GM23338 (cell line): ENCODE measurements at regions not wholly inside any gene's neighbourhood (a gene's known extent, or its start where the extent isn't known, plus 50 kb on each side); places are given as distances from the start of the nearest gene placed in this dataset.

Experiments
- ATAC-seq: fragments of 200-7000 bp; cut with Tn5 transposase; 3 replicates; pipeline ENCODE4 v1.9.1; 2020
- DNase-seq: peaks from one replicate; pipeline ENCODE4 v3.0.0-alpha.2; 2015; ENCODE audit warnings: low spot score
- H2AFZ ChIP-seq: fragments of 200-600 bp; sonication (generic); 2 replicates; pipeline ENCODE4 v1.8.0; 2016; ENCODE audit warnings: antibody characterized with exemption, mild to moderate bottlenecking, moderate library complexity
- H3F3A ChIP-seq: fragments of 200-600 bp; sonication (generic); replicated peaks from 2 replicates; pipeline ENCODE4 v1.8.0; 2017; ENCODE audit warnings: antibody characterized with exemption, mixed run types, low read depth
- H3K27ac ChIP-seq: fragments of 200-600 bp; sonication (generic); 2 replicates; pipeline ENCODE4 v1.6.1; 2016; ENCODE audit warnings: low read depth
- H3K27me3 ChIP-seq: fragments of 200-600 bp; sonication (generic); 2 replicates; pipeline ENCODE4 v1.8.0; 2016; ENCODE audit warnings: mild to moderate bottlenecking, mixed run types, moderate library complexity; ENCODE audit not compliant: insufficient read depth
- H3K36me3 ChIP-seq: fragments of 200-600 bp; sonication (generic); 2 replicates; pipeline ENCODE4 v1.8.0; 2016; ENCODE audit warnings: mild to moderate bottlenecking; ENCODE audit not compliant: insufficient read depth
- H3K4me1 ChIP-seq: fragments of 200-600 bp; sonication (generic); 2 replicates; pipeline ENCODE4 v1.8.0; 2016; ENCODE audit warnings: mild to moderate bottlenecking, moderate library complexity; ENCODE audit not compliant: insufficient read depth
- H3K4me2 ChIP-seq: fragments of 200-600 bp; sonication (generic); 2 replicates; pipeline ENCODE4 v1.7.1; 2017; ENCODE audit warnings: mixed run types
- H3K4me3 ChIP-seq: fragments of 200-600 bp; sonication (generic); 2 replicates; pipeline ENCODE4 v1.6.1; 2016; ENCODE audit warnings: mixed run types
- H3K79me2 ChIP-seq: fragments of 200-600 bp; sonication (generic); replicated peaks from 2 replicates; pipeline ENCODE4 v1.8.0; 2017; ENCODE audit warnings: mild to moderate bottlenecking; ENCODE audit not compliant: insufficient read depth
- H3K9me2 ChIP-seq: fragments of 200-600 bp; sonication (generic); 2 replicates; pipeline ENCODE4 v1.8.0; 2017; ENCODE audit not compliant: insufficient read depth
- H4K20me1 ChIP-seq: fragments of 200-600 bp; sonication (generic); replicated peaks from 2 replicates; pipeline ENCODE4 v1.8.0; 2017; ENCODE audit warnings: mild to moderate bottlenecking; ENCODE audit not compliant: insufficient read depth
- H3K27ac Mint-ChIP-seq: 2 replicates; pipeline ENCODE4 v1.8.0; 2020; ENCODE audit warnings: inconsistent platforms, mild to moderate bottlenecking, moderate library complexity, mixed read lengths
- H3K27me3 Mint-ChIP-seq: 3 replicates; pipeline ENCODE4 v1.8.0; 2022; ENCODE audit warnings: low read depth, mild to moderate bottlenecking, moderate library complexity, mixed read lengths, inconsistent platforms; ENCODE audit not compliant: insufficient read depth, poor library complexity
- H3K36me3 Mint-ChIP-seq: 3 replicates; pipeline ENCODE4 v1.8.0; 2021; ENCODE audit warnings: low read depth, mild to moderate bottlenecking, inconsistent platforms, moderate library complexity, mixed read lengths
- H3K4me1 Mint-ChIP-seq: 3 replicates; pipeline ENCODE4 v1.8.0; 2020; ENCODE audit warnings: mild to moderate bottlenecking, inconsistent platforms, mixed read lengths
- H3K4me3 Mint-ChIP-seq: 3 replicates; pipeline ENCODE4 v1.8.0; 2021; ENCODE audit warnings: moderate library complexity, mild to moderate bottlenecking, inconsistent platforms, mixed read lengths
- H3K9me3 Mint-ChIP-seq: 3 replicates; pipeline ENCODE4 v1.8.0; 2020; ENCODE audit warnings: moderate library complexity, mild to moderate bottlenecking, inconsistent platforms, mixed read lengths
- CREB1 ChIP-seq: fragments of 250-450 bp; sonication (Bioruptor Pico); IDR thresholded peaks from 2 replicates; pipeline ENCODE4 v1.5.0; 2020; ENCODE audit warnings: low read depth, mild to moderate bottlenecking, moderate library complexity
- EZH2 ChIP-seq: fragments of 200-600 bp; sonication (generic); IDR thresholded peaks from one replicate; pipeline ENCODE4 v1.8.0; 2017; ENCODE audit warnings: antibody characterized with exemption, mild to moderate bottlenecking, low read depth; ENCODE audit not compliant: unreplicated experiment
- EZH2phosphoT487 ChIP-seq: fragments of 200-600 bp; sonication (generic); IDR thresholded peaks from one replicate; pipeline ENCODE4 v1.8.1; 2018; ENCODE audit warnings: antibody characterized with exemption; ENCODE audit not compliant: unreplicated experiment
- JUNB ChIP-seq: IDR thresholded peaks from one replicate; pipeline ENCODE4 v1.6.1; 2016; ENCODE audit warnings: antibody characterized with exemption; ENCODE audit not compliant: unreplicated experiment
- STAT1 ChIP-seq: IDR thresholded peaks from one replicate; pipeline ENCODE4 v1.6.1; 2016; ENCODE audit warnings: antibody characterized with exemption; ENCODE audit not compliant: unreplicated experiment
- ZNF114 ChIP-seq: fragments of 250-450 bp; sonication (Bioruptor Pico); IDR thresholded peaks from 2 replicates; pipeline ENCODE4 v1.5.0; 2020; ENCODE audit warnings: mild to moderate bottlenecking, moderate library complexity
- ZNF331 ChIP-seq: fragments of 250-450 bp; sonication (Bioruptor Pico); IDR thresholded peaks from 2 replicates; pipeline ENCODE4 v1.5.0; 2020; ENCODE audit warnings: low read depth, mild to moderate bottlenecking, moderate library complexity
- TF ChIP-seq, protein P1 (sequence below): fragments of 250-450 bp; sonication (Bioruptor Pico); IDR thresholded peaks from 2 replicates; pipeline ENCODE4 v1.5.0; 2020; ENCODE audit warnings: mild to moderate bottlenecking, moderate library complexity
- TF ChIP-seq, protein P2 (sequence below): IDR thresholded peaks from one replicate; pipeline ENCODE4 v1.6.1; 2018; ENCODE audit warnings: antibody characterized with exemption; ENCODE audit not compliant: unreplicated experiment
- TF ChIP-seq, protein P3 (sequence below): IDR thresholded peaks from 2 replicates; pipeline ENCODE4 v1.6.1; 2016; ENCODE audit warnings: antibody characterized with exemption
- TF ChIP-seq, protein P4 (sequence below), 2 experiments: fragments of 200-600 bp in 1 of 2; sonication (generic) in 1 of 2; conservative IDR thresholded peaks; 2 replicates each; pipeline versions ENCODE4 v1.5.1 to v1.6.1; 2016 to 2017; ENCODE audit warnings: antibody characterized with exemption in 2 of 2, low read depth in 2 of 2, mild to moderate bottlenecking in 2 of 2, moderate library complexity in 1 of 2

DNA sequence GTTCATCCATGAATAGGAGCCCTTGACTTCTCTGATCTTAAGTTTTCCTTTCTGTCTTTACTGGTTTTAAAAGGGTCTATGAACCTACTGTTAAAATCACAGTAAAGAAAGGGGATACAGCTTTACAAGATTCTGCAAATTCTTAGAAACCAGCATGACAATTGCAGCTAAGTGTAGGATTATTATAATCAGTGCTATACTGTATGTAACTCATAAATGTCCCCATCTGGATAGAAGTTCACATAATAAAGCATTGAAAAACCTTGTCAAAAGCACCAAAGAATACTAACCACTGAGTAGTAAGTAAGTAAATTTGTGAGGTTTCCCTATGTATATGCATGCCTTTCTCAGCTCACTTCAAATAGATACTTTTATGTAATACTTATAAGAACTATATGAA lies 724.6 kb downstream of the CENPC start:
- Mint-ChIP-seq H3K4me3 (no peak overlapping the region), H3K27ac (no peak overlapping the region), H3K4me1 (no peaks in the 10 kb centered on the region), H3K27me3 (no peaks in the 10 kb centered on the region), H3K36me3 (no peaks in the 10 kb centered on the region), H3K9me3 (peaks cover 4% of the 10 kb centered on the region; the same call in 1 of the 3 replicates)
- no peaks in the 10 kb centered on the region for H3K27me3 ChIP-seq
- H3K27ac ChIP-seq, result no peak overlapping the region
- H3K4me3 ChIP-seq, result no peak overlapping the region
- no peak overlapping the region for H2AFZ ChIP-seq
- H3K9me2 ChIP-seq, result no peaks in the 10 kb centered on the region
- H4K20me1 ChIP-seq, result no peaks in the 10 kb centered on the region
- DNase-seq (no peak), ATAC-seq (no peak)
- TF ChIP-seq ZNF331, result no peak
- TF ChIP-seq, protein P1, sequence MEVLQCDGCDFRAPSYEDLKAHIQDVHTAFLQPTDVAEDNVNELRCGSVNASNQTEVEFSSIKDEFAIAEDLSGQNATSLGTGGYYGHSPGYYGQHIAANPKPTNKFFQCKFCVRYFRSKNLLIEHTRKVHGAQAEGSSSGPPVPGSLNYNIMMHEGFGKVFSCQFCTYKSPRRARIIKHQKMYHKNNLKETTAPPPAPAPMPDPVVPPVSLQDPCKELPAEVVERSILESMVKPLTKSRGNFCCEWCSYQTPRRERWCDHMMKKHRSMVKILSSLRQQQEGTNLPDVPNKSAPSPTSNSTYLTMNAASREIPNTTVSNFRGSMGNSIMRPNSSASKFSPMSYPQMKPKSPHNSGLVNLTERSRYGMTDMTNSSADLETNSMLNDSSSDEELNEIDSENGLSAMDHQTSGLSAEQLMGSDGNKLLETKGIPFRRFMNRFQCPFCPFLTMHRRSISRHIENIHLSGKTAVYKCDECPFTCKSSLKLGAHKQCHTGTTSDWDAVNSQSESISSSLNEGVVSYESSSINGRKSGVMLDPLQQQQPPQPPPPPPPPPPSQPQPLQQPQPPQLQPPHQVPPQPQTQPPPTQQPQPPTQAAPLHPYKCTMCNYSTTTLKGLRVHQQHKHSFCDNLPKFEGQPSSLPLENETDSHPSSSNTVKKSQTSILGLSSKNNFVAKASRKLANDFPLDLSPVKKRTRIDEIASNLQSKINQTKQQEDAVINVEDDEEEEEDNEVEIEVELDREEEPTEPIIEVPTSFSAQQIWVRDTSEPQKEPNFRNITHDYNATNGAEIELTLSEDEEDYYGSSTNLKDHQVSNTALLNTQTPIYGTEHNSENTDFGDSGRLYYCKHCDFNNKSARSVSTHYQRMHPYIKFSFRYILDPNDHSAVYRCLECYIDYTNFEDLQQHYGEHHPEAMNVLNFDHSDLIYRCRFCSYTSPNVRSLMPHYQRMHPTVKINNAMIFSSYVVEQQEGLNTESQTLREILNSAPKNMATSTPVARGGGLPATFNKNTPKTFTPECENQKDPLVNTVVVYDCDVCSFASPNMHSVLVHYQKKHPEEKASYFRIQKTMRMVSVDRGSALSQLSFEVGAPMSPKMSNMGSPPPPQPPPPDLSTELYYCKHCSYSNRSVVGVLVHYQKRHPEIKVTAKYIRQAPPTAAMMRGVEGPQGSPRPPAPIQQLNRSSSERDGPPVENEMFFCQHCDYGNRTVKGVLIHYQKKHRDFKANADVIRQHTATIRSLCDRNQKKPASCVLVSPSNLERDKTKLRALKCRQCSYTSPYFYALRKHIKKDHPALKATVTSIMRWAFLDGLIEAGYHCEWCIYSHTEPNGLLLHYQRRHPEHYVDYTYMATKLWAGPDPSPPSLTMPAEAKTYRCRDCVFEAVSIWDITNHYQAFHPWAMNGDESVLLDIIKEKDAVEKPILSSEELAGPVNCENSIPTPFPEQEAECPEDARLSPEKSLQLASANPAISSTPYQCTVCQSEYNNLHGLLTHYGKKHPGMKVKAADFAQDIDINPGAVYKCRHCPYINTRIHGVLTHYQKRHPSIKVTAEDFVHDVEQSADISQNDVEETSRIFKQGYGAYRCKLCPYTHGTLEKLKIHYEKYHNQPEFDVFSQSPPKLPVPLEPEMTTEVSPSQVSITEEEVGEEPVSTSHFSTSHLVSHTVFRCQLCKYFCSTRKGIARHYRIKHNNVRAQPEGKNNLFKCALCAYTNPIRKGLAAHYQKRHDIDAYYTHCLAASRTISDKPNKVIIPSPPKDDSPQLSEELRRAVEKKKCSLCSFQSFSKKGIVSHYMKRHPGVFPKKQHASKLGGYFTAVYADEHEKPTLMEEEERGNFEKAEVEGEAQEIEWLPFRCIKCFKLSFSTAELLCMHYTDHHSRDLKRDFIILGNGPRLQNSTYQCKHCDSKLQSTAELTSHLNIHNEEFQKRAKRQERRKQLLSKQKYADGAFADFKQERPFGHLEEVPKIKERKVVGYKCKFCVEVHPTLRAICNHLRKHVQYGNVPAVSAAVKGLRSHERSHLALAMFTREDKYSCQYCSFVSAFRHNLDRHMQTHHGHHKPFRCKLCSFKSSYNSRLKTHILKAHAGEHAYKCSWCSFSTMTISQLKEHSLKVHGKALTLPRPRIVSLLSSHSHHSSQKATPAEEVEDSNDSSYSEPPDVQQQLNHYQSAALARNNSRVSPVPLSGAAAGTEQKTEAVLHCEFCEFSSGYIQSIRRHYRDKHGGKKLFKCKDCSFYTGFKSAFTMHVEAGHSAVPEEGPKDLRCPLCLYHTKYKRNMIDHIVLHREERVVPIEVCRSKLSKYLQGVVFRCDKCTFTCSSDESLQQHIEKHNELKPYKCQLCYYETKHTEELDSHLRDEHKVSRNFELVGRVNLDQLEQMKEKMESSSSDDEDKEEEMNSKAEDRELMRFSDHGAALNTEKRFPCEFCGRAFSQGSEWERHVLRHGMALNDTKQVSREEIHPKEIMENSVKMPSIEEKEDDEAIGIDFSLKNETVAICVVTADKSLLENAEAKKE (CRISPR knock-in tag), result no peak
- TF ChIP-seq STAT1, result no peak
- TF ChIP-seq, protein P2, sequence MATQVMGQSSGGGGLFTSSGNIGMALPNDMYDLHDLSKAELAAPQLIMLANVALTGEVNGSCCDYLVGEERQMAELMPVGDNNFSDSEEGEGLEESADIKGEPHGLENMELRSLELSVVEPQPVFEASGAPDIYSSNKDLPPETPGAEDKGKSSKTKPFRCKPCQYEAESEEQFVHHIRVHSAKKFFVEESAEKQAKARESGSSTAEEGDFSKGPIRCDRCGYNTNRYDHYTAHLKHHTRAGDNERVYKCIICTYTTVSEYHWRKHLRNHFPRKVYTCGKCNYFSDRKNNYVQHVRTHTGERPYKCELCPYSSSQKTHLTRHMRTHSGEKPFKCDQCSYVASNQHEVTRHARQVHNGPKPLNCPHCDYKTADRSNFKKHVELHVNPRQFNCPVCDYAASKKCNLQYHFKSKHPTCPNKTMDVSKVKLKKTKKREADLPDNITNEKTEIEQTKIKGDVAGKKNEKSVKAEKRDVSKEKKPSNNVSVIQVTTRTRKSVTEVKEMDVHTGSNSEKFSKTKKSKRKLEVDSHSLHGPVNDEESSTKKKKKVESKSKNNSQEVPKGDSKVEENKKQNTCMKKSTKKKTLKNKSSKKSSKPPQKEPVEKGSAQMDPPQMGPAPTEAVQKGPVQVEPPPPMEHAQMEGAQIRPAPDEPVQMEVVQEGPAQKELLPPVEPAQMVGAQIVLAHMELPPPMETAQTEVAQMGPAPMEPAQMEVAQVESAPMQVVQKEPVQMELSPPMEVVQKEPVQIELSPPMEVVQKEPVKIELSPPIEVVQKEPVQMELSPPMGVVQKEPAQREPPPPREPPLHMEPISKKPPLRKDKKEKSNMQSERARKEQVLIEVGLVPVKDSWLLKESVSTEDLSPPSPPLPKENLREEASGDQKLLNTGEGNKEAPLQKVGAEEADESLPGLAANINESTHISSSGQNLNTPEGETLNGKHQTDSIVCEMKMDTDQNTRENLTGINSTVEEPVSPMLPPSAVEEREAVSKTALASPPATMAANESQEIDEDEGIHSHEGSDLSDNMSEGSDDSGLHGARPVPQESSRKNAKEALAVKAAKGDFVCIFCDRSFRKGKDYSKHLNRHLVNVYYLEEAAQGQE, result no peak
- TF ChIP-seq CREB1 (CRISPR knock-in tag), result no peak
- no peak for TF ChIP-seq ZNF114
- TF ChIP-seq, protein P3, sequence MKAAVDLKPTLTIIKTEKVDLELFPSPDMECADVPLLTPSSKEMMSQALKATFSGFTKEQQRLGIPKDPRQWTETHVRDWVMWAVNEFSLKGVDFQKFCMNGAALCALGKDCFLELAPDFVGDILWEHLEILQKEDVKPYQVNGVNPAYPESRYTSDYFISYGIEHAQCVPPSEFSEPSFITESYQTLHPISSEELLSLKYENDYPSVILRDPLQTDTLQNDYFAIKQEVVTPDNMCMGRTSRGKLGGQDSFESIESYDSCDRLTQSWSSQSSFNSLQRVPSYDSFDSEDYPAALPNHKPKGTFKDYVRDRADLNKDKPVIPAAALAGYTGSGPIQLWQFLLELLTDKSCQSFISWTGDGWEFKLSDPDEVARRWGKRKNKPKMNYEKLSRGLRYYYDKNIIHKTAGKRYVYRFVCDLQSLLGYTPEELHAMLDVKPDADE, result no peak
- no peak for TF ChIP-seq EZH2phosphoT487
- TF ChIP-seq JUNB, result no peak
- TF ChIP-seq, protein P4, sequence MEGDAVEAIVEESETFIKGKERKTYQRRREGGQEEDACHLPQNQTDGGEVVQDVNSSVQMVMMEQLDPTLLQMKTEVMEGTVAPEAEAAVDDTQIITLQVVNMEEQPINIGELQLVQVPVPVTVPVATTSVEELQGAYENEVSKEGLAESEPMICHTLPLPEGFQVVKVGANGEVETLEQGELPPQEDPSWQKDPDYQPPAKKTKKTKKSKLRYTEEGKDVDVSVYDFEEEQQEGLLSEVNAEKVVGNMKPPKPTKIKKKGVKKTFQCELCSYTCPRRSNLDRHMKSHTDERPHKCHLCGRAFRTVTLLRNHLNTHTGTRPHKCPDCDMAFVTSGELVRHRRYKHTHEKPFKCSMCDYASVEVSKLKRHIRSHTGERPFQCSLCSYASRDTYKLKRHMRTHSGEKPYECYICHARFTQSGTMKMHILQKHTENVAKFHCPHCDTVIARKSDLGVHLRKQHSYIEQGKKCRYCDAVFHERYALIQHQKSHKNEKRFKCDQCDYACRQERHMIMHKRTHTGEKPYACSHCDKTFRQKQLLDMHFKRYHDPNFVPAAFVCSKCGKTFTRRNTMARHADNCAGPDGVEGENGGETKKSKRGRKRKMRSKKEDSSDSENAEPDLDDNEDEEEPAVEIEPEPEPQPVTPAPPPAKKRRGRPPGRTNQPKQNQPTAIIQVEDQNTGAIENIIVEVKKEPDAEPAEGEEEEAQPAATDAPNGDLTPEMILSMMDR (conservative IDR thresholded peaks at IDR 0.05; ENCODE audit: low read depth in 2 of 2), result no peak
- no peak for TF ChIP-seq EZH2
- H3F3A ChIP-seq, result no peaks in the 10 kb centered on the region
- no peaks in the 10 kb centered on the region for H3K4me1 ChIP-seq
- H3K79me2 ChIP-seq, result no peaks in the 10 kb centered on the region
- no peak overlapping the region for H3K4me2 ChIP-seq
- H3K36me3 ChIP-seq, result no peaks in the 10 kb centered on the region
